RWPE2 (cell line): ENCODE measurements at regions not wholly inside any gene's neighbourhood (a gene's known extent, or its start where the extent isn't known, plus 50 kb on each side); places are given as distances from the start of the nearest gene placed in this dataset.

ENCODE experiments used
- ATAC-seq: fragments of 200-7000 bp; cut with Tn5 transposase; 3 replicates; pipeline ENCODE4 v1.9.1; 2021; ENCODE audit warnings: low read depth
- DNase-seq: peaks from one replicate; pipeline ENCODE4 v3.0.0-alpha.2; 2020; ENCODE audit warnings: low spot score
- H3K27ac ChIP-seq: fragments of 450-650 bp; 2 replicates; pipeline ENCODE4 v1.5.1; 2017; ENCODE audit warnings: mild to moderate bottlenecking; ENCODE audit not compliant: poor library complexity, severe bottlenecking
- H3K27me3 ChIP-seq: fragments of 250-450 bp; sonication (Bioruptor Pico); 2 replicates; pipeline ENCODE4 v1.5.1; 2021; ENCODE audit warnings: mild to moderate bottlenecking, moderate library complexity; ENCODE audit not compliant: insufficient read depth, poor library complexity, severe bottlenecking
- H3K36me3 ChIP-seq: fragments of 250-450 bp; sonication (Bioruptor Pico); 2 replicates; pipeline ENCODE4 v1.5.1; 2020; ENCODE audit warnings: low read depth, mild to moderate bottlenecking, moderate library complexity
- H3K4me1 ChIP-seq: fragments of 250-450 bp; sonication (Bioruptor Pico); 2 replicates; pipeline ENCODE4 v1.5.1; 2021; ENCODE audit warnings: mild to moderate bottlenecking, moderate library complexity; ENCODE audit not compliant: insufficient read depth, poor library complexity, severe bottlenecking
- H3K4me3 ChIP-seq: fragments of 250-450 bp; sonication (Bioruptor Pico); 2 replicates; pipeline ENCODE4 v1.5.1; 2021; ENCODE audit warnings: mild to moderate bottlenecking, moderate library complexity; ENCODE audit not compliant: severe bottlenecking
- H3K9me3 ChIP-seq: fragments of 250-450 bp; sonication (Bioruptor Pico); 2 replicates; pipeline ENCODE4 v1.5.1; 2021; ENCODE audit warnings: mild to moderate bottlenecking, moderate library complexity; ENCODE audit not compliant: severe bottlenecking
- TF ChIP-seq, protein P1 (sequence below): fragments of 450-650 bp; IDR thresholded peaks from one replicate; pipeline ENCODE4 v1.5.1; 2017; ENCODE audit warnings: mild to moderate bottlenecking, moderate library complexity; ENCODE audit not compliant: poor library complexity, severe bottlenecking

- Histone ChIP-seq H3K9me3 (no peaks in the 10 kb centered on the region), H3K27me3 (no peaks in the 10 kb centered on the region), H3K4me1 (peaks cover 12% of the 10 kb centered on the region), H3K27ac (no peak overlapping the region), H3K4me3 (no peak overlapping the region), H3K36me3 (no peaks in the 10 kb centered on the region)
- TF ChIP-seq, protein P1, sequence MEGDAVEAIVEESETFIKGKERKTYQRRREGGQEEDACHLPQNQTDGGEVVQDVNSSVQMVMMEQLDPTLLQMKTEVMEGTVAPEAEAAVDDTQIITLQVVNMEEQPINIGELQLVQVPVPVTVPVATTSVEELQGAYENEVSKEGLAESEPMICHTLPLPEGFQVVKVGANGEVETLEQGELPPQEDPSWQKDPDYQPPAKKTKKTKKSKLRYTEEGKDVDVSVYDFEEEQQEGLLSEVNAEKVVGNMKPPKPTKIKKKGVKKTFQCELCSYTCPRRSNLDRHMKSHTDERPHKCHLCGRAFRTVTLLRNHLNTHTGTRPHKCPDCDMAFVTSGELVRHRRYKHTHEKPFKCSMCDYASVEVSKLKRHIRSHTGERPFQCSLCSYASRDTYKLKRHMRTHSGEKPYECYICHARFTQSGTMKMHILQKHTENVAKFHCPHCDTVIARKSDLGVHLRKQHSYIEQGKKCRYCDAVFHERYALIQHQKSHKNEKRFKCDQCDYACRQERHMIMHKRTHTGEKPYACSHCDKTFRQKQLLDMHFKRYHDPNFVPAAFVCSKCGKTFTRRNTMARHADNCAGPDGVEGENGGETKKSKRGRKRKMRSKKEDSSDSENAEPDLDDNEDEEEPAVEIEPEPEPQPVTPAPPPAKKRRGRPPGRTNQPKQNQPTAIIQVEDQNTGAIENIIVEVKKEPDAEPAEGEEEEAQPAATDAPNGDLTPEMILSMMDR = no peak
- no peak for DNase-seq
- peak; percentile 66 for ATAC-seq
Observed at GRCh38 chr18:39523281-39523680, 1957.7 kb upstream of the CELF4 start.

DNA sequence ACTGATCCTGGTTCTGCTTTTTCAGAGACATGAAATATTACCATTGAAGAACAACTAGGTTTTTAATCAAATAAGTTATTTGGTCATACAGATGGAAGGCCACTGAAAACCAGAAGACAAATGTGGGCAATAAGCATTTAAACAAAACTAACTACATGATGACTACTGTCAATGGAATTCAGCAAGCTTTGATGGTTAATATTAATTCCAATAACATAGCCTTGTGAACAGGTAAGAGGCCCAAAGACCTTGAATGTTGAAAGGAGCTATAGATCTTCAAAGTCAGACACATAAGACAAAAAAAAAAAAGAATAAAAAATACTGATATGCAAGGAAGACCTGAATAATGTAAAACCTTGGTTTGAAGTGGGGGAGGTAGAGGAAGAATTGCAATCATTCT, 1955.6 kb upstream of the CELF4 start:
- no peak for ATAC-seq
- Histone ChIP-seq H3K27ac (no peak overlapping the region), H3K4me3 (no peak overlapping the region), H3K4me1 (peaks cover 12% of the 10 kb centered on the region), H3K9me3 (no peaks in the 10 kb centered on the region), H3K27me3 (no peaks in the 10 kb centered on the region), H3K36me3 (no peaks in the 10 kb centered on the region)
- no peak for DNase-seq
- TF ChIP-seq, protein P1 = no peak

GRCh38 chr18:39519741-39520140, 1954.1 kb upstream of the CELF4 start:
- no peaks in the 10 kb centered on the region for H3K9me3 ChIP-seq
- no peaks in the 10 kb centered on the region for H3K27me3 ChIP-seq
- H3K4me1 ChIP-seq = peaks cover 12% of the 10 kb centered on the region
- no peak overlapping the region for H3K27ac ChIP-seq
- TF ChIP-seq, protein P1 = no peak
- no peaks in the 10 kb centered on the region for H3K36me3 ChIP-seq
- no peak overlapping the region for H3K4me3 ChIP-seq
- DNase-seq (no peak), ATAC-seq (peak; percentile 45; the same call in 1 of the 3 replicates)

DNA sequence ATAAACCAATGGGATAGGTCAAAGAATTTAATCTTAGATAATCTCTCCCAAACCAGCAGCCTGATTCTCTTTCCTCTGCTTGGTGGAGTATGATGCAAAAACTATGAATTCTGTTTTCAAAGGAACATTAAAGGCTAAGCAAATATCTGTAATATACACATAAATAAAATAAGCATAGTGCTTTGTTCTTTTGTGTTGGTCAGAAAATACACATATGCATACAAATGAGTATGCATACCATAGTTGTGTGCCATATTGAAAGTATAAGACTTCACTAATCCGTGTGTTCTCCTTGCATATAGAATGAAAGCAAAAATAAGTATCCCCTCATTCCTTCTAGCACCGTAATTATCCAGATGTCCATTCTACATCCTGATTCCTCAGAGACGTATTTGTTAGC, 1949.7 kb upstream of the CELF4 start:
- H3K9me3 ChIP-seq = no peaks in the 10 kb centered on the region
- DNase-seq (no peak), ATAC-seq (no peak)
- H3K4me3 ChIP-seq = no peak overlapping the region
- no peaks in the 10 kb centered on the region for H3K36me3 ChIP-seq
- TF ChIP-seq, protein P1 = no peak
- no peaks in the 10 kb centered on the region for H3K4me1 ChIP-seq
- H3K27ac ChIP-seq = no peak overlapping the region
- H3K27me3 ChIP-seq = no peaks in the 10 kb centered on the region

DNA sequence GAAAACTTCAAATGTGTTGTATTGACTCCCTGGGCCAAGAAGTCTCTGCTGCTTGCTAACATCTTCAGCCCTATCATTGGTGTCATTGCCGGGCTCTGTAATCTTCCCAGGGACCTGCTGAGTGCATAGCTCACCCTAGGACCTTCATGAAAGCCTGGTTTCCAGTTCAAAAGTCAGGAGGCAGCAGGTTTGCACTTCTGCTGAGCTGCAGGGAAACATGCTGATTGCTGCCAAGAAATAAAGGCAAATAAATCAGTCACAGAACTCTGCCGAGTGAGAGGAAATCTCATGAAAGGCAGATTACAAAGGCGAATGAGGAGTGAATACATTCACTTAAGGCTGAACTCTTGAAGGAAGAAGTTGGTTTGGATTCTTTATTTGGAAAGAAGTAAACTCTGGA, 1947.6 kb upstream of the CELF4 start:
- ATAC-seq = no peak
- H3K27me3 ChIP-seq = no peaks in the 10 kb centered on the region
- no peak overlapping the region for H3K4me3 ChIP-seq
- H3K27ac ChIP-seq = no peak overlapping the region
- no peak for DNase-seq
- H3K36me3 ChIP-seq = no peaks in the 10 kb centered on the region
- H3K4me1 ChIP-seq = no peaks in the 10 kb centered on the region
- TF ChIP-seq, protein P1 = no peak
- no peaks in the 10 kb centered on the region for H3K9me3 ChIP-seq
